ENCODE measurements at regions not wholly inside any gene's neighbourhood (a gene's known extent, or its start where the extent isn't known, plus 50 kb on each side); places are given as distances from the start of the nearest gene placed in this dataset.
"Not testable (repeated sequence)": the region's sequence is repeated elsewhere in the genome, so short reads cannot be mapped to it uniquely, and the experiment has no call there.

GRCh38 chr15:20239186-20239585 lies 302.4 kb downstream of the GOLGA6L6 start:
- not testable (repeated sequence) for H3K4me2 ChIP-seq (ENCODE audit: low read length); H3K27me3 Mint-ChIP-seq (ENCODE audit: low read depth, unreplicated experiment); H3K9ac ChIP-seq (ENCODE audit: low read length); H3K4me3 ChIP-seq (ENCODE audit: insufficient read depth, low read depth, low read length); FAIRE-seq; H2AFZ ChIP-seq (ENCODE audit: low read depth, low read length); H3K27ac ChIP-seq (ENCODE audit: low read depth, low read length); H4K20me1 ChIP-seq (ENCODE audit: insufficient read depth, low read length); H3K79me2 ChIP-seq (ENCODE audit: insufficient read depth, low read length); H3K27me3 ChIP-seq (ENCODE audit: insufficient read depth, low read length); H3K4me1 Mint-ChIP-seq (ENCODE audit: low read depth, unreplicated experiment); H3K27ac Mint-ChIP-seq (ENCODE audit: unreplicated experiment); H3K4me3 Mint-ChIP-seq (ENCODE audit: unreplicated experiment); DNase-seq (ENCODE audit: low read depth); H3K9me3 Mint-ChIP-seq (ENCODE audit: unreplicated experiment); H3K36me3 ChIP-seq (ENCODE audit: insufficient read depth, low read length); H3K4me1 ChIP-seq (ENCODE audit: insufficient read depth, low read length); H3K36me3 Mint-ChIP-seq (ENCODE audit: low read depth, unreplicated experiment)
- peaks cover 15% of the 10 kb centered on the region for H3K9me3 ChIP-seq (ENCODE audit: insufficient read depth, low read depth, low read length)

DNA sequence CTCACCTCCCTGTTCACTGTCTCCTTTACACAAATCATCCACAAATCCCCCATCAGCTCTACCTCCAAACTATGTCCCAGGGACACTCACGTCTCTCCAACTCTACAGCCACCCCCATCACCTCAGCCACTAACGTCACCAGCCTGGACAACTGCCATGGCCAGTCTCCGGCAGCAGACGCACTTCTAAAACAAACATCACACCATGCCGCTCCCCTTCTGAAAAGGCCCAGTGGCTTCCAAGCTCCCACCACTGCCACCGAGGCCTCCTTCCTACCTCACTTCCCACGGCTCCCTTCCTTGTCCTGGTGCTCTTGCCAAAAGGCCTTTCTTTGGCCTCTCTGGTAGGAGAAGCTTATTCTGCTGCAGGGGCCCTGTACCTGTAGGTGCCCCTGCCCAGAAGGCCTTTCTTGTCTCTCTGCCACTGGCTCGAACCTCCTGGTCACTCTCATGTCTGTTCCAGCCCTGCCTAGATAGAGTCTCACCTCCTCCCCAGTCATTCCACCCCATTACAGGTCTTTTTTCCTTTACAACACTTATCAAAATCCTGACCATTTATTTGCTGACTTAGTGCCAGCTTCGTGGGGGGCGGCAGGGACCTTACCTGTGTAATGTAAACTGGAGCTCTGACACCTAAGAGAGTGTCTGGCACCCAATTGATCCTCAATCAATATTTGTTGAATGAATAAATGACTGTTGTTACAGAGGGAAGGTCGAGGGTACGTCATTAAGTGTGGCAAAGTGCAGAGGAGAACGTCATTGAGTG lies 304.2 kb downstream of the GOLGA6L6 start:
- H3K4me1 ChIP-seq (ENCODE audit: insufficient read depth, low read length); H3K9me3 Mint-ChIP-seq (ENCODE audit: unreplicated experiment); H3K4me1 Mint-ChIP-seq (ENCODE audit: low read depth, unreplicated experiment); FAIRE-seq; H3K27me3 ChIP-seq (ENCODE audit: insufficient read depth, low read length); H3K79me2 ChIP-seq (ENCODE audit: insufficient read depth, low read length); H3K36me3 Mint-ChIP-seq (ENCODE audit: low read depth, unreplicated experiment); H3K27ac ChIP-seq (ENCODE audit: low read depth, low read length); H3K27me3 Mint-ChIP-seq (ENCODE audit: low read depth, unreplicated experiment); H3K4me3 Mint-ChIP-seq (ENCODE audit: unreplicated experiment); H3K27ac Mint-ChIP-seq (ENCODE audit: unreplicated experiment); H3K36me3 ChIP-seq (ENCODE audit: insufficient read depth, low read length); H3K9ac ChIP-seq (ENCODE audit: low read length); DNase-seq (ENCODE audit: low read depth); H2AFZ ChIP-seq (ENCODE audit: low read depth, low read length); H4K20me1 ChIP-seq (ENCODE audit: insufficient read depth, low read length); H3K4me3 ChIP-seq (ENCODE audit: insufficient read depth, low read depth, low read length); H3K4me2 ChIP-seq (ENCODE audit: low read length): not testable (repeated sequence)
- peaks cover 18% of the 10 kb centered on the region for H3K9me3 ChIP-seq (ENCODE audit: insufficient read depth, low read depth, low read length)

DNA sequence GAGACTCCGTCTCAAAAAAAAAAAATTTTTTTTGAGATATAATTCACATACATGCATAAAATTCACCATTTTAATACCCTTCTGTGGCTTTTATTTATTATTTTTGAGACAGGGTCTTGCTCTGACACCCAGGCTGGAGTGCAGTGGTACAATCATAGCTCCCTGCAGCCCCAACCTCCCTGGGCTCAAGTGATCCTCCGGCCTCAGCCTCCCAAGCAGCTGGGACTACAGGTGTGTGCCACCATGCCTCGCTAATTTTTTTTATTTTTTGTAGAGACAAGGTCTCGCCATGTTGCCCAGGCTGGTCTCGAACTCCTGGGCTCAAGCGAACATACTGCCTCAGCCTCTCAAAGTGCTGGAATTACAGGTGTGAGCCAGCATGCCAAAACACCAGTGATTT lies 305.9 kb downstream of the GOLGA6L6 start:
- not testable (repeated sequence) for H3K36me3 Mint-ChIP-seq (ENCODE audit: low read depth, unreplicated experiment); H3K27ac Mint-ChIP-seq (ENCODE audit: unreplicated experiment); H3K27ac ChIP-seq (ENCODE audit: low read depth, low read length); H3K4me2 ChIP-seq (ENCODE audit: low read length); H3K4me3 Mint-ChIP-seq (ENCODE audit: unreplicated experiment); FAIRE-seq; H3K36me3 ChIP-seq (ENCODE audit: insufficient read depth, low read length); H3K4me1 ChIP-seq (ENCODE audit: insufficient read depth, low read length); H3K4me3 ChIP-seq (ENCODE audit: insufficient read depth, low read depth, low read length); H2AFZ ChIP-seq (ENCODE audit: low read depth, low read length); H4K20me1 ChIP-seq (ENCODE audit: insufficient read depth, low read length); H3K27me3 Mint-ChIP-seq (ENCODE audit: low read depth, unreplicated experiment); DNase-seq (ENCODE audit: low read depth); H3K79me2 ChIP-seq (ENCODE audit: insufficient read depth, low read length); H3K9me3 Mint-ChIP-seq (ENCODE audit: unreplicated experiment); H3K27me3 ChIP-seq (ENCODE audit: insufficient read depth, low read length); H3K4me1 Mint-ChIP-seq (ENCODE audit: low read depth, unreplicated experiment); H3K9ac ChIP-seq (ENCODE audit: low read length)
- H3K9me3 ChIP-seq (ENCODE audit: insufficient read depth, low read depth, low read length), result peaks cover 17% of the 10 kb centered on the region

DNA sequence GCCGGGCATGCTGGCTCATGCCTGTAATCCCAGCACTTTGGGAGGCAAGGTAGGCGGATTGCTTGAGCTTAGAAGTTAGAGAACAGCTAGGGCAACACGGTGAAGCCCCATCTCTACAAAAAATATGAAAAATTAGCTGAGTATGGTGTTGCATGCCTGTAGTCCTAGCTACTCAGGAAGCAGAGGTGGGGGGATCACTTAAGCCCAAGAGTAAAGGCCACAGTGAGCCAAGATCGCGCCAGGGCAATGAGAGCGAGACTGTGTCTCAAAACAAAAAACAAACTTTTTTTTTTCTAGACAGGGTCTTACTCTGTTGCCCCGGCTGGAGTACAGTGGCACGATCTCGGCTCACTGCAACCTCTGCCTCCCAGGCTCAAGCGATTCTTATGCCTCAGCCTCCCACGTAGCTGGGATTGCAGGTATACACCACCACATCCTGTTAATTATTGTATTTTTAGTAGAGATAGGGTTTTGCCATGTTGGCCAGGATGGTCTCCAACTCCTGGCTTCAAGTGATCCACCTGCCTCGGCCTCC lies 307.5 kb downstream of the GOLGA6L6 start:
- not testable (repeated sequence) for H3K9ac ChIP-seq (ENCODE audit: low read length); H3K27me3 ChIP-seq (ENCODE audit: insufficient read depth, low read length); FAIRE-seq; H2AFZ ChIP-seq (ENCODE audit: low read depth, low read length); H3K4me3 Mint-ChIP-seq (ENCODE audit: unreplicated experiment); H3K27me3 Mint-ChIP-seq (ENCODE audit: low read depth, unreplicated experiment); H3K4me1 ChIP-seq (ENCODE audit: insufficient read depth, low read length); DNase-seq (ENCODE audit: low read depth); H3K4me2 ChIP-seq (ENCODE audit: low read length); H3K4me3 ChIP-seq (ENCODE audit: insufficient read depth, low read depth, low read length); H3K4me1 Mint-ChIP-seq (ENCODE audit: low read depth, unreplicated experiment); H4K20me1 ChIP-seq (ENCODE audit: insufficient read depth, low read length); H3K27ac Mint-ChIP-seq (ENCODE audit: unreplicated experiment); H3K36me3 Mint-ChIP-seq (ENCODE audit: low read depth, unreplicated experiment); H3K27ac ChIP-seq (ENCODE audit: low read depth, low read length); H3K9me3 Mint-ChIP-seq (ENCODE audit: unreplicated experiment); H3K79me2 ChIP-seq (ENCODE audit: insufficient read depth, low read length); H3K36me3 ChIP-seq (ENCODE audit: insufficient read depth, low read length)
- peaks cover 10% of the 10 kb centered on the region for H3K9me3 ChIP-seq (ENCODE audit: insufficient read depth, low read depth, low read length)

- not testable (repeated sequence) for H3K79me2 ChIP-seq (ENCODE audit: insufficient read depth, low read length); H3K4me2 ChIP-seq (ENCODE audit: low read length); H3K9me3 Mint-ChIP-seq (ENCODE audit: unreplicated experiment)
Measured at GRCh38 chr15:20232457-20232856, 309.1 kb downstream of the GOLGA6L6 start.

DNA sequence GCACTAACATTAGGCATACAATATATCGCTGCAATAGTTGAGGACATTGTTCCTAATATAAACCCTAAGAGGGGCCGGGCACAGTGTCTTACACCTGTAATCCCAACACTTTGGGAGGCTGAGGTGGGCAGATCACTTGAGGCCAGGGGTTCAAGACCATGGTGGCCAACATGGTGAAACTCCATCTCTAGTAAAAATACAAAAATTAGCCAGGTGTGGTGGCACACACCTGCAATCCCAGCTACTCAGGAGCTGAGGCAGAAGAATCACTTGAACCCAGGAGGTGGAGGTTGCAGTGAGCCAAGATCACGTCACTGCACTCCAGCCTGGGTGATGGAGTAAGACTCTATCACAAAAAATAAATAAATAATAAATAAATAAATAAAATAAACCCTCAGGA lies 310.9 kb downstream of the GOLGA6L6 start:
- H3K79me2 ChIP-seq (ENCODE audit: insufficient read depth, low read length); H3K4me1 Mint-ChIP-seq (ENCODE audit: low read depth, unreplicated experiment); H3K27me3 Mint-ChIP-seq (ENCODE audit: low read depth, unreplicated experiment); H3K27ac ChIP-seq (ENCODE audit: low read depth, low read length); H3K4me2 ChIP-seq (ENCODE audit: low read length); H3K4me3 Mint-ChIP-seq (ENCODE audit: unreplicated experiment); FAIRE-seq; H3K4me1 ChIP-seq (ENCODE audit: insufficient read depth, low read length); H3K9ac ChIP-seq (ENCODE audit: low read length); H2AFZ ChIP-seq (ENCODE audit: low read depth, low read length); H3K9me3 Mint-ChIP-seq (ENCODE audit: unreplicated experiment); H3K27ac Mint-ChIP-seq (ENCODE audit: unreplicated experiment); DNase-seq (ENCODE audit: low read depth); H3K36me3 Mint-ChIP-seq (ENCODE audit: low read depth, unreplicated experiment); H4K20me1 ChIP-seq (ENCODE audit: insufficient read depth, low read length); H3K9me3 ChIP-seq (ENCODE audit: insufficient read depth, low read depth, low read length); H3K4me3 ChIP-seq (ENCODE audit: insufficient read depth, low read depth, low read length); H3K27me3 ChIP-seq (ENCODE audit: insufficient read depth, low read length); H3K36me3 ChIP-seq (ENCODE audit: insufficient read depth, low read length): not testable (repeated sequence)

More at GRCh38 chr15:20232457-20232856, 309.1 kb downstream of the GOLGA6L6 start:
- peaks cover 10% of the 10 kb centered on the region for H3K9me3 ChIP-seq (ENCODE audit: insufficient read depth, low read depth, low read length)
- not testable (repeated sequence) for H3K9ac ChIP-seq (ENCODE audit: low read length); H3K4me3 ChIP-seq (ENCODE audit: insufficient read depth, low read depth, low read length); DNase-seq (ENCODE audit: low read depth); H3K27me3 ChIP-seq (ENCODE audit: insufficient read depth, low read length); H3K27ac ChIP-seq (ENCODE audit: low read depth, low read length); FAIRE-seq; H2AFZ ChIP-seq (ENCODE audit: low read depth, low read length); H3K36me3 ChIP-seq (ENCODE audit: insufficient read depth, low read length); H3K4me3 Mint-ChIP-seq (ENCODE audit: unreplicated experiment); H3K4me1 Mint-ChIP-seq (ENCODE audit: low read depth, unreplicated experiment); H3K36me3 Mint-ChIP-seq (ENCODE audit: low read depth, unreplicated experiment); H3K27me3 Mint-ChIP-seq (ENCODE audit: low read depth, unreplicated experiment); H3K27ac Mint-ChIP-seq (ENCODE audit: unreplicated experiment); H4K20me1 ChIP-seq (ENCODE audit: insufficient read depth, low read length); H3K4me1 ChIP-seq (ENCODE audit: insufficient read depth, low read length)
